ENCODE measurements at regions not wholly inside any gene's neighbourhood (a gene's known extent, or its start where the extent isn't known, plus 50 kb on each side); places are given as distances from the start of the nearest gene placed in this dataset.
"Not testable (repeated sequence)": the region's sequence is repeated elsewhere in the genome, so short reads cannot be mapped to it uniquely, and the experiment has no call there.

- DNase-seq = not testable (repeated sequence)
These were observed 130.2 kb upstream of the ALDH3B2 start for GRCh38 chr11:67804435-67805252.

DNA sequence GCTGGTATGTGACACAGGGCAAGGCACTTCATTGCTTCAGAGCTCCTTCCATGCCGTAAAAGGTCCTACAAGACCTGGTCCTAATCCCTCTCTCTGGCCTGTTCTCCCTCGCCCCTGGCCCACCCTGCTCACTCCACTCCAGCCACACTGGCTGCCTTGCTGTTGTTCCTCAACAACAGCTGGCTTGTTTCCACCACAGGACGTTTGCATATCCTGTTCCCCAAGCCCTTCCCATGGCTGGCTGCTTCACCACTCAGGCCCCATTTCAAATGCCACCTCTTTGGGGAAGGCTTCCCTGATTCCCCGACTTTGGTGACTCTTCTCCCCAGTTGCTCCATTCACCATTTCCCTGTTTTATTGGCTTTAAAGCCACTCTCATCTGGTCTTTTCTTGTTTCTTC is 129.1 kb upstream of the ALDH3B2 start:
- DNase-seq = not testable (repeated sequence)

GRCh38 chr11:67803055-67803454 is 128.6 kb upstream of the ALDH3B2 start:
- not testable (repeated sequence) for DNase-seq

- DNase-seq = not testable (repeated sequence)
These were observed 128.2 kb upstream of the ALDH3B2 start for GRCh38 chr11:67802623-67803022.

DNA sequence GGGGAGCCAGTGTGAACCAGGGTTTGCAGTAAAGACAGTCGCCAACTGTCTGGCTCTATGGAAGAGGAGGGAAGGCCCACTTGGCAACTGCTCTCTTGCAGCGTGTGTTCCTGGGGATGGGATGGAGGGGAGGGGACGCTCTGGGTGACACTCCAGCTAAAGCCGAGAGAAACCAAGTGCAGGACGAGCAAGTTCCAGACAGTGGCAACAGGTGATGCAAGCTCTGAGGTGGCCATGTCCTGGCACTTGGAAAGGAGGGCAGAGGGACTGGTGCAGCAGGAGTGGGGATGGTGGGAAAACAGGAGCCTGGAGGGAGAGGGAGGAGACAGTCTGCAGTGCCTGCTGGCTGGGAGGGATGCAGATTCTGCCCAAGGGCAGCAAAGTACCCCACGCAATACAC is 127.0 kb upstream of the ALDH3B2 start:
- not testable (repeated sequence) for DNase-seq

DNA sequence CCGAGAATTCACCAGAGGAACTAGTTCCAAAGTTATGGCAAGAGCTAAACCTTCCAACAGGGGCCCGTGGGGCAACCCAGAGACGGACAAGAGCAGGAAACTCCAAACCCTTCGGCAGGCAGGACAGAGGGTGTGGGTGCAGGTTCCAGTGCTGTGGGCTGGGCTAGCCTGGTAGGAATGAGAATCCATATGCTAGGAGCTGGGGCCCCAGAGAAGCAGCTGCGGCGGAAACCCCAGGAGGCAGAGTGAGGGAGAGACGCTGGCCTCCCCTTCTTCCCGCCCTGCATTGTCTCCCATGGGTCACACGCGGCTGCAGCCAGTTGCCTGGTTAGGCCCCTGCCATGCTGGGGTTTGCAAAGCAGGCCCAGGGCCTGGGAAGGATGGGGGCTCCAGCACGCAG is 126.2 kb upstream of the ALDH3B2 start:
- not testable (repeated sequence) for DNase-seq

- not testable (repeated sequence) for DNase-seq
These were observed 125.4 kb upstream of the ALDH3B2 start for GRCh38 chr11:67799808-67800207.

DNA sequence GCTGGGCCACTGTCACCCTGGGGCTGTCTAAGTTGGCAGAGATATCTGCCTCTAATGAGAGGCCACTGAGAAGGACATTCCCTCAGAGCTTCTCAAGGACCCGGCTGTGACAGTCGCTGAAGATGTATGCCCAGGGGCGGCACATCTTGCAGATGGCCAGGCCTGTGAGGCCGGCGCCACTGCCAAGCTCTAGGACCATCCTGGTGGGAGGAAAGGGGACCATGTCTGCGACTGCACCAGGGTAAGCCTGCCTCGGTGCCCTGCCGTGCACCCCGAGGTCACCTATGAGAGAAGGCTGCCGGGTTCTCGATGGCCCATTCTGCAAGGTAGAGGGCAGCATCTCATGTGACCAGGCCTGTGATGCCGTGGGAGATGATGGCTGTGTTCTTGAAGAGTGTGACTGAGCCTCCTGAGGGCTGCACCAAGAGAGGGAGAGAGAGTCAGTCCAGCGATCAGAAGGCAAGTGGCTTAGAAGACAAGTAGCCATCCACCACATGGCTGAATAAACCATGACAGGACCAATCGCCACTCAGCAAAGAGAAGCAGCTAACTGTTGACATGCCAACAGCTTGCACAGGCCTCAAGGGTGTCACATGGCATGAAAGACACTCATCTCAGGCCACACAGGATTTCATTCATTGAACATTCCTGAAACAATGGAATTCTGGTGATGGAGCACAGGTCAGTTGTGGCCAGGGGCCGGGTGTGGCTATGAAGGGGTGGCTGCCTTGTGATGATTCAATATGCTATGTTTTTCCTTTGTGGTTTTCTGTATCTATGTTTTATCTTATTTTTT is 123.5 kb upstream of the ALDH3B2 start:
- not testable (repeated sequence) for DNase-seq

DNA sequence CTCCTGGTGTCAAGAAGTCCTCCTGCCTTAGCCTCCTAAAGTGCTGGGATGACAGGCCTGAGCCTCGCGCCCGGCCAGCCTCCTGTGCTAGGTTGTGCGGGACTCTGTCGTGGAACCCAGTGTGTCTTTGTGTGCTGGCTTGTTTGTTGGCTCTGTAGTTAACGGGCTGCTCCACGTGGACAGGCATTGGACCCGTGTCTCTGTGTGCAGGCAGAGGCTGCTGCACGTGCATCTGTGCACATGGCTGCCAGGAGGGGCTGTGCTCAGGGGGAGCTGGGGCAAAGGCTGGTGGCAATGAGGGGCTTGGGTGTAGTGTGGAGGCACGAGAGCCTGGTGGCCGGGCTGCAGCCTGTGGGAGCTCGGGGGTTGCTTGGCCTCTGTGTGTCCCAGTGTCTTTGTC is 121.3 kb upstream of the ALDH3B2 start:
- DNase-seq = no peak

DNA sequence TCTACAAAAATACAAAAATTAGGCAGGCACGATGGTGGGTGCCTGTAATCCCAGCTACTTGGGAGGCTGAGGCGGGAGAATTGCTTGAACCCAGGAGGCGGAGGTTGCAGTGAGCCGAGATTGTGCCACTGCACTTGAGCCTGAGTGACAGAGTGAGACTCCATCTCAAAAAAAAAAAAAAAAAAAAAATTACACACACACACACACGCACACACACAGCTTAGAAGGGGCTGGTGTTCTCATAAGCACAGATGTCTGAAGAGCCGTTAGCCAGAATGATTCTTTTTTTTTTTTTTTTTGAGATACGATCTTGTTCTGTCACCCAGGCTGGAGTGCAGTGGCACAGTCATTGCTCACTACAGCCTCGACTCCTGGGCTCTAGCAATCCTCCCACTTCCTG is 119.3 kb upstream of the ALDH3B2 start:
- not testable (repeated sequence) for DNase-seq

DNA sequence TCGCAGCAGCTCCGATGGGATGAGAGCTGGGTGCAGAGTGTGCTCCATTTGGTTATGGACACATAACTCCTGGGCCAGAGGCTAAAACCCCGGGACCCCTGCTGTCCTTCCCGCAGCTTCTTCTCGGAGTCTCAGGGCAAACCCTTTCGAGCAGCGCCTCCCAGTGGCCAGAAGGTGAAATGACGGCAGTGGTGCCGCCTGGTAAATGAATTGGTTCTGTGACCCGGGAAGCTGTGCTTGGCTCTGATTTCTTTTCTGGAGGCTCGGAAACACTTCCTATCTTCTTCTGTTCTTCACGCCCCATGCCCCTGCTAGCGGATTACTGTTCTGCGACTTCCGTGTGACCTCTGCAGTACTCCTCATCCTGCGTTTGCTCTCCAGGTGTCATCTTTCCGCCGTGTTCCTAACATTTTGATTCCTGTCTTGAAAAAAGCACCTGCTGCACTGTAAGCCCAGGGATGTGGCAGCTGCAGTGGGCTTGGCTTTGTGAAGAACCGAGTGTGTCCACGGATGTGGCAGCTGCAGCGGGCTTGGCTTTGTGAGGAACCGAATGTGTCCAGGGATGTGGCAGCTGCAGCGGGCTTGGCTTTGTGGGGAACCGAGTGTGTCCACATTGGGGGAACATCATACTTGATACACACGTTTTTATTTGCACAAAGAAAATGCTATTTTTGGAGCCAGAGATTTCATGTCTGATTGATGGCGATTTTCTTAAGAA is 118.0 kb upstream of the ALDH3B2 start:
- DNase-seq = not testable (repeated sequence)

GRCh38 chr11:67791598-67792170 is 117.3 kb upstream of the ALDH3B2 start:
- DNase-seq = not testable (repeated sequence)

GRCh38 chr11:67788341-67788695 is 113.9 kb upstream of the ALDH3B2 start:
- not testable (repeated sequence) for DNase-seq

DNA sequence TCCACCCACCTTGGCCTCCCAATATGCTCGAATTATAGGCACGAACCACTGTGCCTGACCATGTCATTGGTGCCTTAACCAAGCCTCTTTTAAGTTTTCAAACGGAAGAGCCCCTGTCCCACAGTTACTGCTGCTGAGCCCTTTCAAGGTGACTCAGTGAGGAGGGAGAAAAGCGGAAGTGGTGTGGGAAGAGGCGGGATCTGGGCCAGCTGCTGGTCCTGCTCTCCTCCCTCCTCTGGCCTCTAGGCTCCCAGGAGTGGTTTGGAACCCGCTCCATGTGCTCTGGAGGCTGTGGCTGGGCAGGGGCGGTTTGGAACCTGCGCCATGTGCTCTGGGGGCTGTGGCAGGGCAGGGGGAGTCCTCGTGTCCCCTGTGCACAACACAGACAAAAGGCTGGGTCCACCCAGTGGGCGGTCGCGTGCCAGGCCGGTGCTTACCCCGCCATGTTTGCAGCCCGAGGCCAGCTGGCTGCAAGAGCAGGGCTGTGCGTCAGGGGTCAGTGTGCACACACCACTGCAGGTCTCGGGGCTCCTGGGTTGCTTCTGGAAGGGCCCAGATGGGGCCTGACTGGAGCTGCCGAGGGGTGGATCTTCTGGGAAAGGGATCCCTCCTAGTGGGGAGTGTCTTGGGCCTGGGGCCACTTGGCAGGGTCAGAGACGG is 113.4 kb upstream of the ALDH3B2 start:
- not testable (repeated sequence) for DNase-seq

- DNase-seq = not testable (repeated sequence)
These were observed 107.5 kb upstream of the ALDH3B2 start for GRCh38 chr11:67781967-67782366.

GRCh38 chr11:67781506-67781905 is 107.1 kb upstream of the ALDH3B2 start:
- DNase-seq = not testable (repeated sequence)

DNA sequence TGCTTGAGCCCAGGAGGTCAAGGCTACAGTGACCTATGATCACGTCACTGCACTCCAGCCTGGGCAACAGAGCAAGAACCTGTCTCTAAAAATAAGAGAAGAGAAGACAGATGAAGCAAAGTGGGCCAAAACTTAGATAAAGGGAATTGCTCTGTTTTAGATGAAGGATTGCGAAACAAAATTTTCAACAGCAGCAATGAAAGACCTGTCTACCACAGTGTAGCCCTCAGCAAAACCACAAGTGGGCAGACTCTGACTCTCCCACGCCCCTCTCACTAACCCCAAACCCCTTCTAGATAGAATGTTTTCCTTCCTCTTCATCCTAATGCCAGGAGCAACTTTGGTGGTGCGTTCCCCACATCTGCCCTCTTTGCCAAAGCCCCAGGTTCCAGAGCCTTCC is 105.6 kb upstream of the ALDH3B2 start:
- no peak for DNase-seq

- DNase-seq = not testable (repeated sequence)
These were observed 104.9 kb upstream of the ALDH3B2 start for GRCh38 chr11:67779189-67779875.

- no peak for DNase-seq
These were observed 102.6 kb upstream of the ALDH3B2 start for GRCh38 chr11:67776852-67777520.

DNA sequence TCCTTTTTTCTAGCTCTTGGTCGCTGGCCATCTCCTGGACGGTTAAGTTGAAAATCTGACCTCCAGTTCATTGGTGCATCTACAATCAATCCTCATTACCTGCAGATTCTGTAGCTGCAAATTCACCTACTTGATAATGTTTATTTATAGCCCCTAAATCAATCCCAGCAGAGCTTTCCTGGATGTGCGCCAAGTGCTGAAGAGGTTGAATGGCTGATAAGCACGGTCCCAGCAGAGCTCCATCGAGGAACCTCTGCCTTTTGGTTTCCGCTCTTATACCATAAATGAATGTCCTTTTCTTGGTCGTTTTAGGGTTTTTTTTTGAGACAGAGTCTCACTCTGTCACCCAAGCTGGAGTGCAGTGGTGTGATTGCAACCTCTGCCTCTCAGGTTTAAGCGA is 99.8 kb upstream of the ALDH3B2 start:
- DNase-seq = not testable (repeated sequence)
